VCaP (cell line): ENCODE measurements at regions not wholly inside any gene's neighbourhood (a gene's known extent, or its start where the extent isn't known, plus 50 kb on each side); places are given as distances from the start of the nearest gene placed in this dataset.

Experiments
- H3K27ac ChIP-seq: fragments of 450-650 bp; 2 replicates; pipeline ENCODE4 v1.5.1; 2017
- CTCF ChIP-seq: fragments of 450-650 bp; conservative IDR thresholded peaks from 2 replicates; pipeline ENCODE4 v1.5.1; 2017; ENCODE audit warnings: mild to moderate bottlenecking, moderate library complexity

- TF ChIP-seq CTCF: no peak
- H3K27ac ChIP-seq: no peak overlapping the region
Observed at GRCh38 chr4:52288212-52288855, 237.2 kb downstream of the SPATA18 start.

GRCh38 chr4:52290466-52290865 lies 239.4 kb downstream of the SPATA18 start:
- no peak overlapping the region for H3K27ac ChIP-seq
- TF ChIP-seq CTCF: no peak

GRCh38 chr4:52292245-52292644 lies 241.1 kb downstream of the SPATA18 start:
- no peak for TF ChIP-seq CTCF

GRCh38 chr4:52296341-52296740 lies 245.2 kb downstream of the SPATA18 start:
- H3K27ac ChIP-seq: no peak overlapping the region
- no peak for TF ChIP-seq CTCF

More at GRCh38 chr4:52292245-52292644, 241.1 kb downstream of the SPATA18 start:
- no peak overlapping the region for H3K27ac ChIP-seq

GRCh38 chr4:52298444-52298843 lies 247.3 kb downstream of the SPATA18 start:
- H3K27ac ChIP-seq: no peak overlapping the region
- TF ChIP-seq CTCF: no peak

- no peak overlapping the region for H3K27ac ChIP-seq
- no peak for TF ChIP-seq CTCF
Observed at GRCh38 chr4:52299120-52299519, 248.0 kb downstream of the SPATA18 start.

GRCh38 chr4:52311464-52312125 lies 260.5 kb downstream of the SPATA18 start:
- no peak for TF ChIP-seq CTCF
- no peak overlapping the region for H3K27ac ChIP-seq
